Activated T-cell treated with anti-CD3 and anti-CD28 coated beads, Interleukin-2, amount 50 U/mL, for 48 hours (primary cell): ENCODE measurements at regions not wholly inside any gene's neighbourhood (a gene's known extent, or its start where the extent isn't known, plus 50 kb on each side); places are given as distances from the start of the nearest gene placed in this dataset.
"Not testable (repeated sequence)": the region's sequence is repeated elsewhere in the genome, so short reads cannot be mapped to it uniquely, and the experiment has no call there.

Experiments used
- DNase-seq, 2 experiments: peaks; one replicate each; pipeline ENCODE4 v3.0.0-alpha.2; 2020

GRCh38 chr7:56291-56913 is 136.0 kb upstream of the FAM20C start:
- DNase-seq: no peak

- no peak for DNase-seq
Observed at GRCh38 chr7:57071-57470, 135.3 kb upstream of the FAM20C start.

- DNase-seq: no peak
Observed at GRCh38 chr7:57482-58255, 134.7 kb upstream of the FAM20C start.

- DNase-seq: no peak
Observed at GRCh38 chr7:58316-58715, 134.1 kb upstream of the FAM20C start.

GRCh38 chr7:59079-60016 is 133.0 kb upstream of the FAM20C start:
- DNase-seq: no peak

GRCh38 chr7:60017-60675 is 132.2 kb upstream of the FAM20C start:
- no peak for DNase-seq

- no peak for DNase-seq
Observed at GRCh38 chr7:60706-61105, 131.7 kb upstream of the FAM20C start.

GRCh38 chr7:61111-61510 is 131.3 kb upstream of the FAM20C start:
- no peak for DNase-seq

- DNase-seq: no peak
Observed at GRCh38 chr7:61576-62360, 130.6 kb upstream of the FAM20C start.

- no peak for DNase-seq
Observed at GRCh38 chr7:62361-63116, 129.8 kb upstream of the FAM20C start.

GRCh38 chr7:63117-63480 is 129.3 kb upstream of the FAM20C start:
- DNase-seq: no peak

GRCh38 chr7:63521-64021 is 128.8 kb upstream of the FAM20C start:
- DNase-seq: no peak

- no peak for DNase-seq
Observed at GRCh38 chr7:64098-64915, 128.1 kb upstream of the FAM20C start.

- DNase-seq: no peak
Observed at GRCh38 chr7:64916-65341, 127.4 kb upstream of the FAM20C start.

- DNase-seq: no peak
Observed at GRCh38 chr7:65554-65953, 126.8 kb upstream of the FAM20C start.

- no peak for DNase-seq
Observed at GRCh38 chr7:66296-66695, 126.1 kb upstream of the FAM20C start.

GRCh38 chr7:66741-67140 is 125.6 kb upstream of the FAM20C start:
- DNase-seq: no peak

GRCh38 chr7:67661-68395 is 124.5 kb upstream of the FAM20C start:
- peak in 1 of 2 experiments; percentile 24 for DNase-seq

GRCh38 chr7:68629-69028 is 123.7 kb upstream of the FAM20C start:
- no peak for DNase-seq

- DNase-seq: not testable (repeated sequence)
Observed at GRCh38 chr7:69052-69451, 123.3 kb upstream of the FAM20C start.
